IPS-NIHi7 (cell line): ENCODE measurements at regions not wholly inside any gene's neighbourhood (a gene's known extent, or its start where the extent isn't known, plus 50 kb on each side); places are given as distances from the start of the nearest gene placed in this dataset.

Source experiments
- DNase-seq: peaks from one replicate; pipeline ENCODE4 v3.0.0; 2012; ENCODE audit warnings: mixed read lengths; ENCODE audit errors: extremely low spot score

- no peak for DNase-seq
These were observed 95.5 kb upstream of the ATP6AP2 start for GRCh38 chrX:40485102-40485826.

GRCh38 chrX:40484408-40485091, 96.2 kb upstream of the ATP6AP2 start:
- no peak for DNase-seq

GRCh38 chrX:40483502-40483901, 97.3 kb upstream of the ATP6AP2 start:
- no peak for DNase-seq

GRCh38 chrX:40479777-40480318, 100.9 kb upstream of the ATP6AP2 start:
- DNase-seq: no peak

GRCh38 chrX:40478474-40479065, 102.2 kb upstream of the ATP6AP2 start:
- no peak for DNase-seq

DNA sequence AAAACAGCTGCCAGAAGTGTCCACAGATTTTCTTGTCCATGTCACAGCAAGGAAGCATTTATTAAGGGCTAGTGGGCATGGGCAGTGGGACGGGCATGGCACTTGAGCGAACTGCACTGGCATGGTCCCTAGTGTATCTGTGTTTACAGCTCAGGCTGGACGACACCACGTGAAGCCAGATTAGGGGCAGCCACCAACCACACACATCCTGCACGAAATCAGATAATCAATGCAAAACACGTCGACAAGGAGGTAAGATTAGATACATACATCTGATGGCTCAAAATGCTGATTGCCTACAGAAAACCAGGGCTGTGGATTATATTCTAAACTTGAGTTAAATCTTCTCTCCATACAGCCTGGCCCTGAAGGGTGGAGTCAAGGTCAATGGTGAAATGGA, 103.8 kb upstream of the ATP6AP2 start:
- DNase-seq: no peak

- DNase-seq: no peak
These were observed 106.1 kb upstream of the ATP6AP2 start for GRCh38 chrX:40474645-40475044.

DNA sequence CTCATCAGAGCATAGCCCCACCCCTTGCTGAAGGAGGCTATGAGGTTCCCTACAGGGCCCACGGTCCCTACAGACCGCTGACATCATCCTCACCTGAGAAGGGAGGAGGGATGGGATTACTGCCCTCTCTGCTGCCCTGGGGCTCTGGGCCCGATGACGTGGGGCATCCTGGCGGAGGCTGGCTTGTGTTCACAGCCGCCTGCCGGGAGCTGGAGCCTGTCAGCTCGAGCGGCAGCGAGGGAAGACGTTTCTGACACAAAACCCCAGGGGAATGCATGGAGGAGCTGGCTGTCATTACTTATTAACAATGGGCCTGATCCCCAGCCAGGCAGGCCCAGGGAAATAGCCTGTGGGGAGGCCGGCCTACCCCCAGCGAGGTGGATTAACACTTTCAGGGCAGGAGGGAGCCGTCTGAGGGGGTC, 106.6 kb upstream of the ATP6AP2 start:
- DNase-seq: peak; percentile 78

- no peak for DNase-seq
These were observed 107.1 kb upstream of the ATP6AP2 start for GRCh38 chrX:40473460-40474204.

DNA sequence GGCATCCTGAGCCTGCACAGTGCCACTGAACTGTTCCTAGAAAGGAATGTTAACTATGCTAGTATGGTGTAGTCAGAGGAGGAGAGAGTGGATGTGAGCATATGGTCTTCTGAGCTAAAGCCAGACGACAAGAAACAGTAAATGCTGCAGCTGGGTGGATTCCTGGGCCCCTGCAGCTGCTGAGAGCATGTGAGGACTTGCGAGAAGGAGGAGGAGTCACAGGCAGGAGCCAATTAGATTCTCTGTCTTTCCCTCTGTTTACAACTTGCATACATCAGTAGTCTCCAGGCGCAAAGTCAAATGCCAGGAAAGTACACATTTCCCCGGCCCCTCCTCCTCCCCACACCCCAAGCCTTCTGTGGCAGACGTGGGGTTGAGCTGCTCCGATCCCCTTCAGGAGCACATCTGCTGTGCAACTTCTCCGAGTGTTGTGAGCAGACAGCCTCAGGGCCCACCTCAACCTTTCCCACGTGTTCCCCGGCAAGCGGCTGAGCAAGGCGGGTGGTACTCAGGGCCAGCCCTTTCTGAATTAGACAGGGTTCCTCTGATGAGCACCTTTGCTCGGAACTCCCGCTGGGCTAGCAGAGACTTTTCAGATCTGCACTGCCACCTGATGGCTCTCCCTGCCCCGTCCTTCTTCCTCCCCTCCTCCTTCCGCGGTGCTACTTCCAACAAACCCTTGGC, 108.7 kb upstream of the ATP6AP2 start:
- DNase-seq: peak; percentile 30

DNA sequence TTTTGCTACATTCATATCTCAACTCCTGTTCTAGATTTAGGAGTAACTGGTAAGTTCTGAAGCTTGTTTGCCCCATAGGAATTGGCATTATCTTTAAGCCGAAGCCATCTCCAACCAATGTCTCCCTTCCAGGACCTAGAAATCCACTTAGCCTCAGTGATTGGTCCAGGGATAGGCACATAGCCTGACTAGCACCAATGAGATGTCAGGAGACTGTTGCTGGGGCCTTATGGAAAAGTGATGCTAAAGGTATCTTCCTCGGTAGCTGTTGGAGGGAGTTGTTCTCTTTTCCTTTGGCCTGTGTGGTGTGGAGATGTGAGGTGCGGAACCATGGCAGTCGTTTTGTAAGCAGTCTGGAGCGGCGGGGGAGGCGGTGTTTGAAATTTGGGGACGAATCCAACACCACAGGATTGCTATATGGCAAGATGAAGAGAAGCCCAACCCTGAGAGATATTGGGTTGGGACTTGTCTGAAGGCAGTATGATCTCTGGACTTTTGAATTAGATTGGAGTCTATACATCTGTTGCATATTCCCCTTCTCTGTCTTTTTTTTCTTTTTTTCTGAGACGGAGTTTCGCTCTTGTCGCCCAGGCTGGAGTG, 109.8 kb upstream of the ATP6AP2 start:
- no peak for DNase-seq

DNA sequence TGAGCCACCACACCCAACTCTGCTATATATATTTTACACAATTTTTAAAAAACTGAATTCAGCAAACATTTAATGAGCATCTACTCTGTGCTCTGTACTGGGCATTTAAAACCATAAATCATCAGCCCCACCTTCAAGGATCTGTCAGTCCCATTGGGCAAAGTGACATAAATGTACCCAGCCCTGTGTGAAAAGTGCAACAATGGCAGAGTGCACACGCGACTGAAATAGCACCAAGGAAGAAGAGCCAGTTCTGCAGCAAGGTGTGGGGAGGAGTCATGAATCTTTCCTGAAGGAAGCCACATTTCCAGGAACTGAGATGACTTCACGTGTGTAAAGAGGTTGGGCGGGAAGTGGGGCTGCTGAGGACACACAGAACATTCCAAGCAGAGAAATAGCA, 111.5 kb upstream of the ATP6AP2 start:
- DNase-seq: no peak

DNA sequence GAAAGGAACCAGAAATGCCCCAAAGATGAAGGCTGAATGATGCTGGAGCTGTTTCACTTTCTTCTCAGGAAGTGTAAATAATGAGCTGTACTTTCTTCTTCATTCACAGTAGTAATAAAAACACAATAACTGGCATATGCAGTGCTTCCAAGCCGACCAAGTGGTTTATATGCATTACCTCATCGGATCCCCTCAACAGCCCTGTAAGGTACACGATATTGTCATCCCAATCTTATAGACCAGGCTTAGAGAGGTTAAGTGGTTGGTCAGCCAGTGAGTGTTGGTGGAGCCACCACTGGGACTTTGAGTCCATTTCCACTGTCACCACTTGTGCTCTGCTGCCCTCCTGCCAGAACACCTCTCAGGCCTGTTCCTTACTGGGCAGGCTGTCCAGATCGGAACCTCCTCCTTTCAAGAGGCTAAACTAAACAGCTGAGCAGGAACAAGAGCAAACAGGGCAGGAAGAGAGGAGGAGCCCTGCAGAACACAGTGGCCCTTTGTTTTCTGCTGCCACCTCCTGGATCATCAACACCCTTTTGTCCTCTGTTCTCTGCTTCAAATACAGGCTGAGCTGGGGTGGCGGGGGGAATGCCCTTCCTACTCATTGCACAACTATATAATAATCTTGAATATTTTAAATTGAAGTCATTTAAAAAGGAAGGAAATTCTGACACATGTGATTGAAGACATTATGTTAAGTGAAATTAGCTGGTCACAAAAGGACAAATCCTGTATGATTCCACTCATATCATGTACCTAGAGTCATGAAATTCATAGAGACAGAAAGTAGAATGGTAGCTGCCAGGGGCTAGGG, 112.5 kb upstream of the ATP6AP2 start:
- DNase-seq: peak; percentile 52

DNA sequence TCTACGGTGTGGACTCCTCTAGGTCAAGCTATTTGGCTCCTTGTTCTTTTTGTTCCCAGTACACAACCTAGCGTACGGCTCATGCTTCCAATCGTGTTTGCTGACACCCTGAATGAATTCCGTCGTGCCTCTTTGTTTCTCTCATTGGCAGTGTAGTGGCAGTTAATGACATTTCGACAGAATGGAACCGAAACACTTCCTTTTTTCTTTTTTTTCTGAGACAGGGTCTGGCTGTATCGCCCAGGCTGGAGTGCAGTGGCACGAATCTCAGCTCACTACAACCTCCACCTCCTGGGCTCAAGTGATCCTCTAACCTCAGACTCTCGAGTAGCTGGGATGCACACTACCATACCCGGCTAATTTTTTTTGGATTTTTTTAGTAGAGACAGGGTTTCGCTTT, 113.3 kb upstream of the ATP6AP2 start:
- no peak for DNase-seq

DNA sequence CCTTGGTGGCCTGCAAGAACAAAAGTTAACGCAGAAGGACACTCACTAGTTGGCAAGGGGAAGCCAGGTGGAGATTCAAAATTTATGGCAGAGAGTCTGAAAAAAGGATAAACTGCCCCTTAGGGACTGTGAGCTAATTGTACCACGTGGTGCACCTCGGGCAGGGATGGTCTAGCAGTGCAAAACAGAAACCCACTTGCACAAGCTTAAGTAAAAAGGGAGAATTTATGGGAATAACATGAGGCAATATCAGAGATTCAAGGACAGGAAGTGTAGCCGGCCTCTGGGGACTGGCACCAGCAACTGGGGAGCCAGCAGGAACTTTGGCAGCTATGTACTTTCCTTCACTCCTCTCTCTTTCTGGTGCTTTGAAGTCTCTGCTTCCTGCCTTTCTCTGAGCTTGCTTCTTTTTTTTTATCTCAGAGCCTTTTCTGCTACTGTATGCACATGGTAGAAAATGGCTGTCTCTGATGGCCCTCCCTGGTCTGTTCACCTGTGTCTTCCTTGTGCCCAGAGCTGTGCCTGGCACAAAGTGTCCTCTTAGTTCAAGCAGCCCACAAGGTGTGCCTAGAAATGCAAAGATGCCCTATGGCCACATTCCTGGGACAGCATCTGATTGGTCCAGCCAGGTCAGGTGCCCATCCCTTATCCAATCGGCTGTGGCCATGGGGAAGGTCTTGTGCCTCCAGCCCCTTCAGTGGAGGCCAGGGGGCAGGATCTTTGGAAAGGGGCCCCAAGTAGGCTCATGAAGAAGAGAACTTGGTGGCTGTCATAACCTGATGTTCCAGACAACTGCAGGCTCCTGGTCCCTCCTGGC, 114.8 kb upstream of the ATP6AP2 start:
- DNase-seq: no peak

GRCh38 chrX:40462795-40463194, 118.0 kb upstream of the ATP6AP2 start:
- no peak for DNase-seq

- DNase-seq: no peak
These were observed 119.8 kb upstream of the ATP6AP2 start for GRCh38 chrX:40460926-40461325.

DNA sequence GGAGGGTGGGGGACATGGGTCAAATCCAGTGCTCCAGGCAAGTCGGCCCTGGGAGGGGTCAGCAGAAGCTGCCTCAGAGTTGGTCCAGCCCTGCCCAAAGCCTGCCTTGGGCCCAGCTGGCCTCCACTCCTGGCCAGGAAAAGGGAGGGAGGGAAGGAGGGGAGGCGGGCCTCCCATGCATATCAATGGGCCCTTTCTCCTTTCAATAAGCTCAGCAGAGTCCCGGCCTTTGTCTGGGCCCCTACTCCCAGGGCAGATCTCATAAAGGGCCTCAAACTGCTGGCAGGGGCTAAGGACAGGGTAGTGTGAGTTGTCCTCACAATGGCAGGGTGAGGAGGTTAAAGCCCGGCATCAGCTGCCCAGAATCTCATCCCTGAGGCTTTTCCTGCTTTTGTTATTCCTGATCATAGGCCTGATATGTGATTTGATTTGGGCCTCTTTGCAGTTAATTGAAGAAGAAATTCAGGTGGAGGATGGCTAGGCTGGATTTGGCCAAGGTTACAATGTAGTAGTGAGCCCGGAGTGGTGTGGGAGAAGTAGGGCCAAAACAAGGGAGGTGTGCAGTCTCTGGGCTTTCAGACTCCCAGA, 121.1 kb upstream of the ATP6AP2 start:
- DNase-seq: peak; percentile 62

DNA sequence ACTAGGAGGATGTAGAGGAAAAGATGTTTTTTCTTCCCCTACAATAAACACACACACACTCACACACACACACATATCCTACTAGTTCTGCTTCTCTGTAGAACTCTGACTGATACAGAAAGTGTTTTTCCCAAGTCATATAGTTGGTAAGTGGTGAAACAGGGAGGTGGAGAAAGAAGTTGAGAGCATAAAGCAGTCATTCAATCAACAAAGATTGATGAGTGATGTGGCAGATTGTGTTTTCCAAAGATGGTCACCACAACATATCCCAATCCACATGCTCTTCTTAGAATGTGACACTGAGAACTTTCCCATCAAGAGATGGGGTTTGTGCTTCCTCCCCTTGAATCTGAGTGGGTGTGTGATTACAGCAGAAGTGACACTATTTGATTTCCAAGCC, 123.4 kb upstream of the ATP6AP2 start:
- DNase-seq: no peak
